ENCODE measurements at regions not wholly inside any gene's neighbourhood (a gene's known extent, or its start where the extent isn't known, plus 50 kb on each side); places are given as distances from the start of the nearest gene placed in this dataset.
A peak's percentile ranks its signal among the peaks of the same experiment; 100 is the strongest.
"Not testable (repeated sequence)": the region's sequence is repeated elsewhere in the genome, so short reads cannot be mapped to it uniquely, and the experiment has no call there.

GRCh38 chr5:164435576-164435975, 930.2 kb downstream of the MAT2B start:
- no peak for DNase-seq

DNA sequence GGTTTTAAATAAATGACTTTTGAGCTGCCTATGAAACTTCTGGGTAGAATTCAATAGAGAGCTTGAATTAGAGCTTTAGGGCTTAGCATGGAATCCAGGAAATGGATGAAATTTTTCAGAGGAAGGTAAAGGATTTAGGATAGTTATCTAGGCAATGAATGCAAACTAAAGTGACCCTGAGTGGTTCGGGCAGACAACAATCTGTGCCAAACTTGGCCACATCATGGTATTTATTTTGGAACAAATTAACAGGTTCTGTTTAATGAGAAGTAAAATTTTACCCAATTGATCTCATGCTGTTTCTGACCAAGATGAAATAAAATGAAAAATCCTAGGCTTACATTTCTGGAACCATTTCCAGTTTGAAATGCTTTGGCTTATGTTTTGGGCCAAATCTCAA, 934.4 kb downstream of the MAT2B start:
- no peak for DNase-seq

DNA sequence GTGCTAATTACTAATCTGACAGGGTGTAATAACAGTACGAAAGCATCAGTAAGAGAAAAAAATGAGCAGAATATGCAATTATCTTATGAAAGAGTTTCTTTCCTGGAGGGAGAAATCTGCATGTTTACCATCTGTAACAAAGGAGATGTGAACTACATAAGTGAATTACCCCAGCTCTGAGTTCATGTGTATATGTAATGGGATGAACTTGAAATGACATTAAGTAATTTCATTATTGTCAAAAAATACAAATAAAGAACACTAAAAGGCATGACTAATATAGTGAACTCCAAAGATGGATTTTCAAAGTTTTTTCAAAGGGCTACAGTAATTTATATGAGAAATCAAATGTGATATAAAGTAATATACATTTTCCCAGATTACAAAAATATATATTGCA, 944.0 kb downstream of the MAT2B start:
- no peak for DNase-seq

DNA sequence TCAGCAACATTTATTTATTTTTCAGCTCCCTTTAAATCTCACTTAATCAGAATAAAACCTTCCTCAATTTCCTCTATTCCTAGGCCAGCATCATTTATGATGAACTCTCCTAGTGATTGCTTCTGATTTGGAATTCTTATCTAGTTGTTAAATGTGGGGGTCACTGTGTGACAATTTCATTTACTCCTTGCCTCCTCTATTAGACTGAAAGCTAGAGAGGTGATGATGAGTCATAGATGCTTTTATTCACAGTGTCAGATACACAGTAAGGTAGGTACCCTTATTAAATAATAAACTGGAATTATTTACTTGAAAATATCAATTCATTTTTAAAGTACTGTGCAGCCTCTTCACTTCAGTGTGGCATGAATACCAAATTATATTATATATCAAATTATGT, 960.6 kb downstream of the MAT2B start:
- DNase-seq = no peak

DNA sequence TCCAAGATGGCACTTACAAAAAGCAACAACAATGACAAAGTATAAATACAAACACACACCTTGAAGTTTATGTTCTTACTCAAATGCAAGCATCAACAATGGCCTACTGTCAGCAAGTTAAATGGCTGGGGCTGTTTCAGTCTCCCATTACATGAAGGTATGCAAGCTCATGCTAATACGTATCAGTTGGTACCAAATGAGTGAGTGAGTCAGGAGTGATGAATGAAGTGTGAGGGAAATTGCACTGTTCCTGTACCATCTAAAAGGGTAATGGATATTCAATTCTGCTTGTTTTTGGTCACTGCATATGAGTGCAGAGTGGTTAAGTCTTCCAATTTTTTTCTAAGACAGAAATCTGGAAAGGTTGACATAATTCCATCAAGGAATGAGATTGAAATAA, 964.9 kb downstream of the MAT2B start:
- DNase-seq = no peak

- no peak for DNase-seq
These were observed 966.7 kb downstream of the MAT2B start for GRCh38 chr5:164472165-164472564.

GRCh38 chr5:164475339-164475977, 970.0 kb downstream of the MAT2B start:
- DNase-seq = no peak

- DNase-seq = no peak
These were observed 975.9 kb downstream of the MAT2B start for GRCh38 chr5:164481270-164481669.

DNA sequence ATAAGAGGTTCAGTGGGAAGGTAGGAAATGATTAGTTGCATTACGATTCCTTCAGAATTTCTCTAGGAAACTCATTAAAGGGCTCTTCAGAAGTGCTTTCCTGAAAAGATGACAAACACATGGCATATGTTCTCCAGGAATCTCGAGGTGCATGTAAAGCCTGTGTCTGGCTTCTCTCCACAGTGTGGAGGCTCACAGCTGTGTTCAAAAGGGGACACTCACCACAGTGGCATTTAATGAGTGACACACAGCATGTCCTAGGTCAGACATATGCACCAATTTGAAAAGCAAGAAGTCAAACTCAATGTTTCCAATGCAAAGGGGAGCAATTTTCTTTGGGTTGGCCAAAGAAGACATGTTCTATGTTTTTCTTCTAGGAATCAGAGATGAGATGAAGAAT, 976.9 kb downstream of the MAT2B start:
- DNase-seq = no peak

GRCh38 chr5:164484948-164485347, 979.5 kb downstream of the MAT2B start:
- no peak for DNase-seq

GRCh38 chr5:164487939-164488338, 982.5 kb downstream of the MAT2B start:
- DNase-seq = no peak

DNA sequence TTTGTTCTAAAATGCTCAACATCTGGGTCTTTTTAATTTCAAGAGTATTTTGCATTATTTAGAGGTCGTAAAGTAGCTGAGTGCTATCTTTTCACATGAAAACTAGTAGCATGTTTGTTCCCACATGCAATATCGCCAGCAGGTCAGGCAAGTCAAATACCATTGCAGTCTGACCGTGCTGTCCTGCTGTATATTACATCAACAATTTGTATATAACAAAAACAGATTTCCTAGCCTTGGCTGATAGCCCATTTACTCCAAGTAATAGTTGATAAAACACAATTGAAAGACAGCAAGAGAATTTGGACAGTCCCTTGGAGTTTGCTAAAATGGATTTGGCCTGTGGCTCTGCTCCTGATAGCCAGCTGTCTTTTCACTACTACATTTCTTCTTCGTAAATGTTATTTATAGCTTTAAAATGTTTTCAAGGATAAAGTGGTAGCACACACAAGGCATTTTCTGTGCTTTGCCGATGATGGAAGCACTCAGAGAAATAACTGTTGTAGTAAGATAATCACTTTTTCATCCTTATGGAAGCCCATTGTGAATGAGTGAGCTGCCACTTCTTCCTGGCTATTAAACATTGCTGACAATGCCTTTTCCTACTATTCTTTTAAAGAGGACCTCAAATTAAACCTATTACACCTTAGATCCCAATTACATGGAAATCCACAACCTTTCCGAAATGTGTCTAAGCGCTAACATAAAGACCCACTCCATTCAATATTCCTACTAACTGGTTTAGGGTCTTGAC, 992.1 kb downstream of the MAT2B start:
- DNase-seq = peak; percentile 14

- no peak for DNase-seq
These were observed 993.0 kb downstream of the MAT2B start for GRCh38 chr5:164498438-164498837.

GRCh38 chr5:164500856-164501255, 995.4 kb downstream of the MAT2B start:
- no peak for DNase-seq

GRCh38 chr5:164501344-164501743, 995.9 kb downstream of the MAT2B start:
- no peak for DNase-seq

GRCh38 chr5:164504141-164504772, 998.8 kb downstream of the MAT2B start:
- DNase-seq = peak; percentile 58

GRCh38 chr5:164505791-164506190, 1000.4 kb downstream of the MAT2B start:
- DNase-seq = no peak

- DNase-seq = no peak
These were observed 1012.8 kb downstream of the MAT2B start for GRCh38 chr5:164518067-164518740.

- DNase-seq = no peak
These were observed 1013.3 kb downstream of the MAT2B start for GRCh38 chr5:164518741-164519080.

GRCh38 chr5:164532235-164532900, 1026.9 kb downstream of the MAT2B start:
- peak; percentile 67 for DNase-seq

DNA sequence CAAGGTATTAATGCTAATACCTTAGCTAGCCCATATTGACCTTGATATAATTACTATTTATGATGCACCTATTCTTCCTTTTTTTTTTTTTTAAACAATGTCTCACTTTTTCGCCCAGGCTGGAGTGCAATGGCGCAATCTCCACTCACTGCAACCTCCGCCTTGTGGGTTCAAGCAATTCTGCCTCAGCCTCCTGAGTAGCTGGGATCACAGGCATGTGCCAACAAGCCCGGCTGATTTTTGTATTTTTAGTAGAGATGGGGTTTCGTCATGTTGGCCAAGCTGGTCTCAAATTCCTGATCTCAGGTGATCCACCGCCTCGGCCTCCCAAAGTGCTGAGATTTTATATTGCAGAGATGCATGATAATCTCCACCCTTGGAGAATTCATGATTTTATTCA, 1028.0 kb downstream of the MAT2B start:
- DNase-seq = not testable (repeated sequence)

- DNase-seq = no peak
These were observed 1034.8 kb downstream of the MAT2B start for GRCh38 chr5:164540174-164540573.

- no peak for DNase-seq
These were observed 1040.1 kb downstream of the MAT2B start for GRCh38 chr5:164545507-164545906.

Measured in right hindlimb (tissue), 1 donor.